ENCODE measurements at regions not wholly inside any gene's neighbourhood (a gene's known extent, or its start where the extent isn't known, plus 50 kb on each side); places are given as distances from the start of the nearest gene placed in this dataset.

GRCh38 chr11:69996451-69996850 is 81.7 kb upstream of the ANO1 start:
- no peak for DNase-seq (ENCODE audit: low read depth)

DNA sequence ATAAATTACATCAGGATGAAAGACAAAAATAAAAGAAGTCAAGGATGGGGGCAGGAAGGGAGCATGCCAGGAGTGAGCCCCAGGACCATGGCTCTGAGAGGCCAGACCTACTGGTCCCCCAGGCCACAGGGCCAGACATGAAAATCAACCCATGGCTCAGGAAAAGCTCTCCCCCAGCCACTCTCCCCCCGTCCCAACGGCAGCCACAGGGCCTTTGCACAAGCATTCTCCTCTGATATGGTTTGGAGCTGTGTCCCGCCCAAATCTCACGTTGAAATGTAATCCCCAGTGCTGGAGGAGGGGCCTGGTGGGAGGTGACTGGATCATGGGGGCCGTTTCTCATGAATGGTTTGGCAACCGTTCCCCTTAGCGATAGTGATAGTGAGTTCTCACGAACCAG is 80.8 kb upstream of the ANO1 start:
- DNase-seq (ENCODE audit: low read depth), result no peak

GRCh38 chr11:69999721-70000120 is 78.4 kb upstream of the ANO1 start:
- DNase-seq (ENCODE audit: low read depth), result no peak

DNA sequence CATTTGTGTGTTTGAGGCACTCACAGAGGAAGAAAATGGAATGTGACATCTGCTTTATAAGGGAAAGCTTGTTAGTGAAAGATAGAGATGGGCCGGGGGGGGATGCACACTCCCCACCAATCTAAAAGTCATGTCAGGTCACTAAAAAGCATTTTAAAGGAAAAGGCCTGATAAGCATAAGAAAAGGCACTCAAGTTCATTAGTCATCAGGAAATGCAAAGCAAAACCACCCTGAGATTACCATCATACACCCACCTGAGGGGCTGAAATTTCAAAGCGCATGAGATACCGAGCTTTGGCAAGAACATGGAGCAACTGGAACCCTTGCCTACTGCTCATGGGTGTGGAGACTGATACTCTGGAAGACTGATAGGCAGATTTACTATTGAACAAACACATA is 77.9 kb upstream of the ANO1 start:
- DNase-seq (ENCODE audit: low read depth), result no peak

DNA sequence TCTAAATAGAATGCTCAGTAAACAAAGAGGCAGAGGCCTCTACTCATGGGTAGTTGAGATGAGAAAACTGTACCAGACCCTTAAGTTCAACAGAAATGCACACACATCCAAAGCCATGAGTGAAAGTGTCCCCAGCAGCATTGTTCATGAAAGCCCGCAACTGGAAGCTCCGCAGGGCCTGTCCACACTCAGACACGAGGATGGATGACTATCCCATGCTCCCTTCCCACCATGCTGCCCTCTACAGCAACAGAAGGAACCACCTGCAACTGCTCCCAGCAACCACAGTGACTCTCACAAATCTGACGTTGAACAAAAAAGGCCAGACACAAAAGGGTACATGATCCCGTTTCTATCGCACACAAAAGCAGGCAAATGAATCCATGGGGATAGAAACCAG is 76.9 kb upstream of the ANO1 start:
- no peak for DNase-seq (ENCODE audit: low read depth)

GRCh38 chr11:70002433-70002832 is 75.7 kb upstream of the ANO1 start:
- DNase-seq (ENCODE audit: low read depth), result no peak

DNA sequence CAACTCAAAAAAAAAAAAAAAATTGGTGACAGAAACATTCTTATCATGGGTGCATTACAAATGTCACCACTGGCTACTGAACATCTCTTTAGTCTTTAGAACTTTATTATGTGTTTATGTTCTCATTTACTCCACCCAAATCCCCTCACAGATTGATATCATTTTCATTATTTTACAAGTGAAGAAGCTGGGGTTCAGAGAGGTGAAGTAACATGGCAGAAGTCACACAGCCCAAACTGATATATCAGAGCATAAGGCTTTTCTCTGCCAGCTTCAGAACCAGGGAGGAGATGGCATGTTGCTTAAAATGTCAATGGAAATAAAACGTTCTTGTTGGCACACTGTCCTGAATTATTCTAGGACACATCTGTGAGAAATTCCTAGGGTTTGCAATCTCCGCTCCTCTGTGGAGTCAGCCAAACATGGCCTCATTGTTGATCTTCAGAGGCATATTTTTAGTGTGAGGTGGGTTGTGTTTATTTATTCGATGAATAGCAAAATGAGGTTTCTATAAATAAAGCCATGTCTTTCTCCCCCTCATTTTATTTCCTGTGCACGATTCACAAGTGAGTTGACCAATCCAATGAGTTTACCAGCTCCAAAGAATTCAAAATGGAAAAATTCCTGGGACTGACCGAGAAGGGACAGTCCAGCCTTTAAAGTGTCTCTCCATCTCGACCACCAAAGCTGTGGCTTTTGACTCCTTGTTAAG is 72.9 kb upstream of the ANO1 start:
- no peak for DNase-seq (ENCODE audit: low read depth)

DNA sequence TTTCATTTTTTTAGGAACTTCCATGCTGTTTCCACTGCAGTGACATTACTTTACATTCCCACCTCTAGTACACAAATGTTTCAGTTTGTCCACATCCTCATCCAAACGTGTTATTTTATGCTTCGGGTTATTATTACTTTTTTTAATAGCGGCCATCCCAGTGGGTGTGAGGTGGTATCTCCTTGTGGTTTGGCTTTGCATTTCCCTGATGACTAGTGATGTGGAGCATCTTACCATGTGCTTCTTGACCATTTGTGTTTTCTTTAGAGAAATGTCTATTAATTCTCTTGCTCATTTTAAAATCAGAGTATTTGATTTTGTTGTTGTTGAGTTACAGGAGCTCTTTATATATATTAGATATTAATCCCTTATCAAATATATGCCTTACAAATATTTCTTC is 70.3 kb upstream of the ANO1 start:
- DNase-seq (ENCODE audit: low read depth), result no peak

GRCh38 chr11:70010774-70011173 is 67.3 kb upstream of the ANO1 start:
- DNase-seq (ENCODE audit: low read depth), result no peak

- DNase-seq (ENCODE audit: low read depth), result no peak
These were observed 65.9 kb upstream of the ANO1 start for GRCh38 chr11:70012134-70012733.

DNA sequence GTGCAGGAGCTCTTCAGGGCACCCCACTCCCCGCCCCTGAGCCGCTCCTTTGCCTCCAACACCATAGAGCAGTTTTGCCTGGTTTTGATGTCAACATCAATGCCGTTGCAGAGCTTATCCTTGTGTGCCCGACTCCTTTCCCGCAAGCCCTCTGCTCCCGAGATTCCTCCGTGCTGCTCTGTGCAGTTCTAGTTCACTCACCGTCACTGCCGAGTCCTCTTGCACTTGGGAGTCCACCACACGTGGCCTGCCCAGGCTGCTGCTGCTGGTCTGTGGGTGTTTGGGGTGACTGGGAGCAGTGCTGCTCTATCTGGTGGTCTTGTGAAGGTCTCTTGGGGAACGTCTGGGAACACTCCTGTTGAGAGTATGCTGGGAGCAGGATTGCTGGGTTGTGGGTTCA is 63.8 kb upstream of the ANO1 start:
- DNase-seq (ENCODE audit: low read depth), result no peak

GRCh38 chr11:70016666-70017367 is 61.3 kb upstream of the ANO1 start:
- no peak for DNase-seq (ENCODE audit: low read depth)

- no peak for DNase-seq (ENCODE audit: low read depth)
These were observed 59.3 kb upstream of the ANO1 start for GRCh38 chr11:70018816-70019215.

DNA sequence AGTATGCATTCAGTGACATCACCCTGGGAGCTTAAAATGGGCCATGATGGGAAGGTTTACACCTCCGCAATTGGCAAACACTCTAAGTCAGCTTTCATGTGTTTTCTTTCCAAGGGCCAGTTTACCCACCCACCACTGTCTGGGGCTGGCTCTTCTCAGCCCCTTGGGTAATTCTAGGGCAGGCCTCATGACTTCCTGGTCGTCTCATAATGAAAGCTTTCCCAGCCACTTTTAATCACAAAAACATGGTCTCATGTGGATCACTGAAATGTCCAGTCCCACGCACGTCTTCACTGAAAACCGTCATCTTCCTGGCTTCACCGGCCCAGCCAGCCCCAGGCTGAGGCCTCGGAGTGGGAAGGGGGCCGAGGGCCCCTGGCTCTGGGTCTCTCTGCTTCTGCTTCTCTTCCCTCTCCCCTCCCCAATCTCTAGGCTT is 58.5 kb upstream of the ANO1 start:
- no peak for DNase-seq (ENCODE audit: low read depth)

DNA sequence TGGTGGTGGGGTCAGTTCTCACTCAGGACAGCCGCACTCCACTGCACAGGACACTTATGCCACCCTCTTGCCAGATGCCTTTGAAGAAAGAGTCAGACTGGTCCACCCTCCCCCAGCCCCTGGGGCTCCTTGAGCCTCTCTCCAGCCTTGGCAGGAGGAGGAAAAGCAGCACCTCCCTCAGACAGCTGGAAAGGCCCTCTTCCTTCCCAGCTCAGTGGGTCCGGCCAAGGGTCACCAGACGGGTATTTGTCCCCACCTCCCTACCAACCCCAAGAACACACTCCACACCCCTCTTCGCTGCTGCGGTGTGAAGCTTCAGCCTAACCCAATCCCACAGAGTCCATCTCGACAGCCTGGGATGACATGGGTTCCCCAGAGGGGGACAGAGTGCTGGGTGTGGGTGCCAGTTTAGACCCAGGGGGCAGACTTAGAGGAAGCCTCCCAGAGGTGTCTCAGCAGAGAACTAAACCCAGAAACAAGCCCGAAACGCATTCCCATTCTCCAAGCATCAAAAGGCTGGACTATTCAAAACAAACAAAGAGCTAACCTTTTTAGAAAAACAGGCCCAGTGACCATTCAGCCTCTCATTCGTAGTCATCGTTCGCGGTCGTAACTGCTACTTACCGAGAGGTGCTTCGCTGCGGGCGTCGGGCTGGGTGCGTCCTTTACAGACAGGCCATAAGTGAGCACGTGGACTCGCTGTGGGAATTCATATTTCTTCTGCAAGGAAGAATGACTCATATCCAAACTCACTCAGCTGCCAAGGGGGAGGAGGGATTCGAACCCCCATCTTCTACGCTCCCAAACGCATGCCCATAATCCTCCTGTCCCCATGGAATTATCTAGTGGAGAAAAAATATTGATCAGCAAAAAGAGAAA is 57.5 kb upstream of the ANO1 start:
- no peak for DNase-seq (ENCODE audit: low read depth)

GRCh38 chr11:70021586-70021985 is 56.5 kb upstream of the ANO1 start:
- DNase-seq (ENCODE audit: low read depth), result no peak

GRCh38 chr11:70024036-70024772 is 53.9 kb upstream of the ANO1 start:
- DNase-seq (ENCODE audit: low read depth), result no peak

- DNase-seq (ENCODE audit: low read depth), result no peak
These were observed 53.4 kb upstream of the ANO1 start for GRCh38 chr11:70024773-70025045.

DNA sequence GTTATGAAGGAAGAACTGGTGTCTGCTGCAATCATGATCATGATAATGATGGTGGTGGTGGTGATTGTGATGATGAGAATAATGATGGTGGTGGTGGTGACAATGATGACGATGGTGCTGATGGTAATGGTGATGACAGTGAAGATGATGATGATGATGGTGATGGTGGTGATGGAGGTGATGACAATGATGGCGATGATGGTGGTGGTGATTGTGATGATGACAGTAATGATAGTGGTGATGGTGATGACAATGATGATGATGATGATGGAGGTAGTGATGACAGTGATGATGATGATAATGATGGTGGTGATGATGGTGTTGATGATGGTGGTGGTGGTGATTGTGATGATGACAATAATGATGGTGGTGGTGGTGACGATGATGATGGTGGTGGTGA is 52.8 kb upstream of the ANO1 start:
- no peak for DNase-seq (ENCODE audit: low read depth)

GRCh38 chr11:70026012-70026411 is 52.1 kb upstream of the ANO1 start:
- DNase-seq (ENCODE audit: low read depth), result no peak

DNA sequence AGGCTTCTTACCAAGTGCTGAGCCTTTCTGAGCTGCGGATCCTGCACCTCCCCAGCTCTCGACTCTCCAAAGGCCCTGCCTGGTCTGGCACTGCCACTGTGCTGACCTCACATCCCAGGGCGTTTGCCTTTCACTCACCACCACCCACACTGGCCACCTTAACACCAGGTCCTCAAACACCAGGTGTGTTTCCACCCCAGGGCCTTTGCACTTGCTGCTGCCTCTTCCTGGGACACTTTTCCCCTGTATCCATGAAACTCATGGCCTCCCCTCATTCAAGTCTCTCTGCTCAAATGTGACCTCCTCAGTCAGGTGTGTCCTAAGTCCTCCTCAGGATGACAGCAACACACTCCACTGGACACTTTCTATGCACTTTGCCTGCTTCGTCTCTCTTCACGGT is 51.4 kb upstream of the ANO1 start:
- no peak for DNase-seq (ENCODE audit: low read depth)

DNA sequence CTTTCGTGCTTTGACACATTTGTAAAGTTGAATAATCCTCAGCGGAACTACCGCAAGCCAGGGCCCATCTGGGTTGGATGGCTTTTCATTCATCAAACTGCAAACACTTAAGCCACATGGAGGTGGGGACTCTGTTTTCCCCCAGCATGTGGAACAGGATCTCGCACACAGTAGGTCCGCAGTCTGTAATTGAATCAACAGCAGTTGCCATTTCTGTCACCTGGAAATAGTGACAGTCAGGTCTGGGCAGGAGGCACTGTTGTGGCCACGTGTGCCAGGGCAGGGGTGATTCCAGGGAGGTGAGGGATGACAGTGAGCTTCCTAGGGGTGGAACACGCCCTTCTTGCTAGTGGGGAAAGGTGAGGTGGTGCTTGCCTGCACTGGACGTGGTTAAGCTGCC is 50.7 kb upstream of the ANO1 start:
- DNase-seq (ENCODE audit: low read depth), result no peak
